GM21825 (cell line): ENCODE measurements at regions not wholly inside any gene's neighbourhood (a gene's known extent, or its start where the extent isn't known, plus 50 kb on each side); places are given as distances from the start of the nearest gene placed in this dataset.
"Not testable (repeated sequence)": the region's sequence is repeated elsewhere in the genome, so short reads cannot be mapped to it uniquely, and the experiment has no call there.

Experiments used
- ATAC-seq: cut with Tn5 transposase; IDR thresholded peaks from one replicate; pipeline ENCODE4 v1.9.1; 2021; ENCODE audit warnings: mild to moderate bottlenecking, moderate library complexity; ENCODE audit not compliant: unreplicated experiment

- ATAC-seq, result no peak
Measured at GRCh38 chr6:23611776-23612381, 514.1 kb upstream of the NRSN1 start.

GRCh38 chr6:23618366-23618765, 507.6 kb upstream of the NRSN1 start:
- no peak for ATAC-seq

GRCh38 chr6:23620911-23621401, 505.1 kb upstream of the NRSN1 start:
- no peak for ATAC-seq

GRCh38 chr6:23630726-23631635, 495.0 kb upstream of the NRSN1 start:
- no peak for ATAC-seq

- ATAC-seq, result no peak
Measured at GRCh38 chr6:23633996-23634395, 492.0 kb upstream of the NRSN1 start.

- no peak for ATAC-seq
Measured at GRCh38 chr6:23635150-23635549, 490.9 kb upstream of the NRSN1 start.

- no peak for ATAC-seq
Measured at GRCh38 chr6:23637296-23637695, 488.7 kb upstream of the NRSN1 start.

- ATAC-seq, result no peak
Measured at GRCh38 chr6:23642849-23643248, 483.2 kb upstream of the NRSN1 start.

GRCh38 chr6:23647045-23647444, 479.0 kb upstream of the NRSN1 start:
- ATAC-seq, result no peak

- ATAC-seq, result no peak
Measured at GRCh38 chr6:23650676-23651075, 475.3 kb upstream of the NRSN1 start.

GRCh38 chr6:23654745-23655144, 471.3 kb upstream of the NRSN1 start:
- no peak for ATAC-seq

GRCh38 chr6:23655525-23655924, 470.5 kb upstream of the NRSN1 start:
- no peak for ATAC-seq

- ATAC-seq, result no peak
Measured at GRCh38 chr6:23656255-23657194, 469.5 kb upstream of the NRSN1 start.

- ATAC-seq, result no peak
Measured at GRCh38 chr6:23659125-23659524, 466.9 kb upstream of the NRSN1 start.

GRCh38 chr6:23661549-23661948, 464.5 kb upstream of the NRSN1 start:
- no peak for ATAC-seq

- no peak for ATAC-seq
Measured at GRCh38 chr6:23663096-23663495, 462.9 kb upstream of the NRSN1 start.

GRCh38 chr6:23663652-23664051, 462.4 kb upstream of the NRSN1 start:
- no peak for ATAC-seq

GRCh38 chr6:23665911-23666310, 460.1 kb upstream of the NRSN1 start:
- ATAC-seq, result not testable (repeated sequence)

GRCh38 chr6:23672737-23673136, 453.3 kb upstream of the NRSN1 start:
- no peak for ATAC-seq

GRCh38 chr6:23678626-23679025, 447.4 kb upstream of the NRSN1 start:
- ATAC-seq, result no peak

GRCh38 chr6:23681743-23682142, 444.3 kb upstream of the NRSN1 start:
- no peak for ATAC-seq
